ENCODE measurements at regions not wholly inside any gene's neighbourhood (a gene's known extent, or its start where the extent isn't known, plus 50 kb on each side); places are given as distances from the start of the nearest gene placed in this dataset.
"Not testable (repeated sequence)": the region's sequence is repeated elsewhere in the genome, so short reads cannot be mapped to it uniquely, and the experiment has no call there.

GRCh38 chr18:9025091-9025838 lies 77.2 kb upstream of the NDUFV2 start:
- peak; percentile 42 for DNase-seq (ENCODE audit: low read depth)
- H3K4me3 ChIP-seq (ENCODE audit: low read depth, low read length) = no peak overlapping the region

GRCh38 chr18:9029131-9029530 lies 73.4 kb upstream of the NDUFV2 start:
- no peak for DNase-seq (ENCODE audit: low read depth)

GRCh38 chr18:9032519-9032918 lies 70.0 kb upstream of the NDUFV2 start:
- no peak overlapping the region for H3K4me3 ChIP-seq (ENCODE audit: low read depth, low read length)
- no peak for DNase-seq (ENCODE audit: low read depth)

More at GRCh38 chr18:9029131-9029530, 73.4 kb upstream of the NDUFV2 start:
- no peak overlapping the region for H3K4me3 ChIP-seq (ENCODE audit: low read depth, low read length)

- DNase-seq (ENCODE audit: low read depth) = no peak
Observed at GRCh38 chr18:9038277-9038871, 64.1 kb upstream of the NDUFV2 start.

GRCh38 chr18:9039441-9040071 lies 62.9 kb upstream of the NDUFV2 start:
- DNase-seq (ENCODE audit: low read depth) = no peak
- no peak overlapping the region for H3K4me3 ChIP-seq (ENCODE audit: low read depth, low read length)

More at GRCh38 chr18:9038277-9038871, 64.1 kb upstream of the NDUFV2 start:
- no peak overlapping the region for H3K4me3 ChIP-seq (ENCODE audit: low read depth, low read length)

GRCh38 chr18:9042766-9043481 lies 59.6 kb upstream of the NDUFV2 start:
- DNase-seq (ENCODE audit: low read depth) = no peak
- no peak overlapping the region for H3K4me3 ChIP-seq (ENCODE audit: low read depth, low read length)

GRCh38 chr18:9043581-9043980 lies 58.9 kb upstream of the NDUFV2 start:
- no peak for DNase-seq (ENCODE audit: low read depth)
- H3K4me3 ChIP-seq (ENCODE audit: low read depth, low read length) = no peak overlapping the region

- DNase-seq (ENCODE audit: low read depth) = no peak
- H3K4me3 ChIP-seq (ENCODE audit: low read depth, low read length) = no peak overlapping the region
Observed at GRCh38 chr18:9047715-9048114, 54.8 kb upstream of the NDUFV2 start.

GRCh38 chr18:9048236-9048635 lies 54.3 kb upstream of the NDUFV2 start:
- DNase-seq (ENCODE audit: low read depth) = no peak
- no peak overlapping the region for H3K4me3 ChIP-seq (ENCODE audit: low read depth, low read length)

GRCh38 chr18:9048808-9049494 lies 53.5 kb upstream of the NDUFV2 start:
- peak; percentile 1 for DNase-seq (ENCODE audit: low read depth)
- H3K4me3 ChIP-seq (ENCODE audit: low read depth, low read length) = no peak overlapping the region

- H3K4me3 ChIP-seq (ENCODE audit: low read depth, low read length) = no peak overlapping the region
- DNase-seq (ENCODE audit: low read depth) = no peak
Observed at GRCh38 chr18:9049495-9049809, 53.0 kb upstream of the NDUFV2 start.

- H3K4me3 ChIP-seq (ENCODE audit: low read depth, low read length); DNase-seq (ENCODE audit: low read depth): not testable (repeated sequence)
Observed at GRCh38 chr18:9050628-9051284, 51.7 kb upstream of the NDUFV2 start.

Measured in skeletal muscle cell (primary cell).